CD4-positive, alpha-beta T cell (primary cell): ENCODE measurements at regions not wholly inside any gene's neighbourhood (a gene's known extent, or its start where the extent isn't known, plus 50 kb on each side); places are given as distances from the start of the nearest gene placed in this dataset.

Experiments used
- ATAC-seq: fragments of 200-7000 bp; cut with Tn5 transposase; one replicate; pipeline ENCODE4 v1.10.0; 2022; ENCODE audit warnings: mild to moderate bottlenecking; ENCODE audit not compliant: poor library complexity
- CTCF ChIA-PET: fragments of 350-600 bp; sonication (Branson Sonifier 250); formaldehyde crosslinking; loops from one replicate; lab custom pipeline; 2021; ENCODE audit warnings: antibody characterized with exemption, inconsistent platforms; lab: Charles Lee
- POLR2A ChIA-PET: fragments of 350-600 bp; sonication (Branson Sonifier 250); formaldehyde crosslinking; loops from one replicate; lab custom pipeline; 2021; ENCODE audit warnings: antibody characterized with exemption, inconsistent platforms; lab: Charles Lee
- DNase-seq, 14 experiments: peaks; one replicate each; pipeline ENCODE4 v3.0.0-alpha.2; 2013 to 2020; ENCODE audit warnings: mixed read lengths in 2 of 14
- H3K27ac ChIP-seq, 2 donors: one replicate each; pipeline versions ENCODE4 v1.5.1 to v1.7.0; 2013; ENCODE audit warnings: low read length in 2 of 2, low read depth in 1 of 2, mild to moderate bottlenecking in 1 of 2
- H3K27me3 ChIP-seq, 2 experiments: 1 replicate in 1 of 2; 2 replicates in 1 of 2; pipeline versions ENCODE4 v1.6.1 to v1.7.0; 2013; ENCODE audit warnings: low read length in 2 of 2, control low read depth in 1 of 2, mild to moderate bottlenecking in 1 of 2, moderate library complexity in 1 of 2; ENCODE audit not compliant: insufficient read depth in 2 of 2, control insufficient read depth in 1 of 2
- H3K36me3 ChIP-seq: one replicate; pipeline ENCODE4 v1.6.1; 2013; ENCODE audit warnings: low read length, control low read depth; ENCODE audit not compliant: insufficient read depth
- H3K4me1 ChIP-seq: one replicate; pipeline ENCODE4 v1.6.1; 2013; ENCODE audit warnings: low read length, control low read depth; ENCODE audit not compliant: insufficient read depth
- H3K4me3 ChIP-seq: one replicate; pipeline ENCODE4 v1.5.1; 2013; ENCODE audit warnings: mild to moderate bottlenecking, low read length, moderate library complexity
- H3K9me3 ChIP-seq, 2 experiments: 1 replicate in 1 of 2; 2 replicates in 1 of 2; pipeline versions ENCODE4 v1.6.1 to v1.7.0; 2013; ENCODE audit warnings: low read length in 2 of 2, mild to moderate bottlenecking in 2 of 2, control low read depth in 1 of 2, moderate library complexity in 1 of 2; ENCODE audit not compliant: control insufficient read depth in 1 of 2, insufficient read depth in 1 of 2
- H3K27ac Mint-ChIP-seq: one replicate; pipeline ENCODE4 v1.8.0; 2020; ENCODE audit warnings: mixed read lengths
- H3K27me3 Mint-ChIP-seq: one replicate; pipeline ENCODE4 v1.8.0; 2021; ENCODE audit warnings: mixed read lengths
- H3K36me3 Mint-ChIP-seq: one replicate; pipeline ENCODE4 v1.8.0; 2021; ENCODE audit warnings: low read depth, mixed read lengths
- H3K4me1 Mint-ChIP-seq: one replicate; pipeline ENCODE4 v1.8.0; 2021; ENCODE audit warnings: low read depth, mixed read lengths
- H3K4me3 Mint-ChIP-seq: one replicate; pipeline ENCODE4 v1.8.0; 2020; ENCODE audit warnings: mild to moderate bottlenecking, mixed read lengths
- H3K9me3 Mint-ChIP-seq: one replicate; pipeline ENCODE4 v1.8.0; 2020; ENCODE audit warnings: mixed read lengths
- intact Hi-C, 2 experiments: fragments of 100-400 bp; cut with DNase I in 1 of 2; cut with micrococcal nuclease in 1 of 2; formaldehyde crosslinking; loops; one replicate each; pipeline versions ENCODE4 v1.15.1 to v1.9.0; 2023 to 2025; cut with DNase I, micrococcal nuclease
- TF ChIP-seq, protein P1 (sequence below): fragments of 200-600 bp; IDR thresholded peaks from one replicate; pipeline ENCODE4 v1.8.0; 2022; ENCODE audit warnings: antibody characterized with exemption, mild to moderate bottlenecking

- H3K4me3 Mint-ChIP-seq: no peak overlapping the region
- no peaks in the 10 kb centered on the region for H3K9me3 Mint-ChIP-seq
- Histone ChIP-seq H3K4me3 (no peak overlapping the region), H3K9me3 (no peaks in the 10 kb centered on the region), H3K36me3 (no peaks in the 10 kb centered on the region), H3K4me1 (no peaks in the 10 kb centered on the region), H3K27ac (no peak overlapping the region), H3K27me3 (no peaks in the 10 kb centered on the region)
- H3K27me3 Mint-ChIP-seq: no peaks in the 10 kb centered on the region
- ATAC-seq (no peak), DNase-seq (no peak)
- ChIA-PET CTCF (no interaction called here), POLR2A (interaction anchor here (0.6 kb wide), 1 partner anchor 803 kb away, joined by 3 read pairs; no protein-coding TSS in a partner anchor)
- H3K36me3 Mint-ChIP-seq: no peaks in the 10 kb centered on the region
- TF ChIP-seq, protein P1, sequence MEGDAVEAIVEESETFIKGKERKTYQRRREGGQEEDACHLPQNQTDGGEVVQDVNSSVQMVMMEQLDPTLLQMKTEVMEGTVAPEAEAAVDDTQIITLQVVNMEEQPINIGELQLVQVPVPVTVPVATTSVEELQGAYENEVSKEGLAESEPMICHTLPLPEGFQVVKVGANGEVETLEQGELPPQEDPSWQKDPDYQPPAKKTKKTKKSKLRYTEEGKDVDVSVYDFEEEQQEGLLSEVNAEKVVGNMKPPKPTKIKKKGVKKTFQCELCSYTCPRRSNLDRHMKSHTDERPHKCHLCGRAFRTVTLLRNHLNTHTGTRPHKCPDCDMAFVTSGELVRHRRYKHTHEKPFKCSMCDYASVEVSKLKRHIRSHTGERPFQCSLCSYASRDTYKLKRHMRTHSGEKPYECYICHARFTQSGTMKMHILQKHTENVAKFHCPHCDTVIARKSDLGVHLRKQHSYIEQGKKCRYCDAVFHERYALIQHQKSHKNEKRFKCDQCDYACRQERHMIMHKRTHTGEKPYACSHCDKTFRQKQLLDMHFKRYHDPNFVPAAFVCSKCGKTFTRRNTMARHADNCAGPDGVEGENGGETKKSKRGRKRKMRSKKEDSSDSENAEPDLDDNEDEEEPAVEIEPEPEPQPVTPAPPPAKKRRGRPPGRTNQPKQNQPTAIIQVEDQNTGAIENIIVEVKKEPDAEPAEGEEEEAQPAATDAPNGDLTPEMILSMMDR: no peak
- no peak overlapping the region for H3K27ac Mint-ChIP-seq
- no peaks in the 10 kb centered on the region for H3K4me1 Mint-ChIP-seq
- intact Hi-C loops: loop anchor here in 1 of 2 experiments (10.0 kb wide), 1 partner anchor 320 kb away; no protein-coding TSS in a partner anchor
These were observed 190.1 kb downstream of the TM2D1 start for GRCh38 chr1:61534847-61535246.

GRCh38 chr1:61533546-61533945 is 191.4 kb downstream of the TM2D1 start:
- ChIA-PET POLR2A (no interaction called here), CTCF (no interaction called here)
- no peak overlapping the region for H3K4me3 Mint-ChIP-seq
- Histone ChIP-seq H3K27ac (no peak overlapping the region), H3K4me3 (no peak overlapping the region), H3K4me1 (no peaks in the 10 kb centered on the region), H3K36me3 (no peaks in the 10 kb centered on the region), H3K27me3 (no peaks in the 10 kb centered on the region), H3K9me3 (no peaks in the 10 kb centered on the region)
- H3K9me3 Mint-ChIP-seq: no peaks in the 10 kb centered on the region
- H3K36me3 Mint-ChIP-seq: no peaks in the 10 kb centered on the region
- intact Hi-C loops: loop anchor here in 1 of 2 experiments (10.0 kb wide), 1 partner anchor 321 kb away; no protein-coding TSS in a partner anchor
- H3K27me3 Mint-ChIP-seq: no peaks in the 10 kb centered on the region
- no peak for DNase-seq
- TF ChIP-seq, protein P1: no peak
- ATAC-seq: no peak
- H3K27ac Mint-ChIP-seq: no peak overlapping the region
- H3K4me1 Mint-ChIP-seq: no peaks in the 10 kb centered on the region

- TF ChIP-seq, protein P1: no peak
- H3K36me3 Mint-ChIP-seq: no peaks in the 10 kb centered on the region
- Histone ChIP-seq H3K27ac (no peak overlapping the region), H3K36me3 (no peaks in the 10 kb centered on the region), H3K4me1 (no peaks in the 10 kb centered on the region), H3K4me3 (no peak overlapping the region), H3K27me3 (no peaks in the 10 kb centered on the region), H3K9me3 (no peaks in the 10 kb centered on the region)
- no peaks in the 10 kb centered on the region for H3K9me3 Mint-ChIP-seq
- intact Hi-C loops: loop anchor here in 1 of 2 experiments (10.0 kb wide), 1 partner anchor 323 kb away; no protein-coding TSS in a partner anchor
- no peak overlapping the region for H3K4me3 Mint-ChIP-seq
- no peaks in the 10 kb centered on the region for H3K4me1 Mint-ChIP-seq
- ChIA-PET CTCF (no interaction called here), POLR2A (no interaction called here)
- H3K27me3 Mint-ChIP-seq: peaks cover 3% of the 10 kb centered on the region
- no peak for ATAC-seq
- no peak for DNase-seq
- H3K27ac Mint-ChIP-seq: no peak overlapping the region
These were observed 193.2 kb downstream of the TM2D1 start for GRCh38 chr1:61531716-61532115.
